Stimulated activated effector memory CD8-positive, alpha-beta T cell treated with anti-CD3 and anti-CD28 coated beads, Interleukin-12 subunit alpha, Interleukin-12 subunit beta, amount 100 ng/mL, for 72 hours (primary cell): ENCODE measurements at regions not wholly inside any gene's neighbourhood (a gene's known extent, or its start where the extent isn't known, plus 50 kb on each side); places are given as distances from the start of the nearest gene placed in this dataset.
"Not testable (repeated sequence)": the region's sequence is repeated elsewhere in the genome, so short reads cannot be mapped to it uniquely, and the experiment has no call there.

Experiments used
- ATAC-seq: fragments of 150-1000 bp; cut with Tn5 transposase; 2 replicates; pipeline ENCODE4 v1.10.0; 2021
- DNase-seq, 2 donors: peaks; one replicate each; pipeline ENCODE4 v3.0.0; 2021 to 2022; ENCODE audit warnings: low spot score in 2 of 2
- H3K27ac Mint-ChIP-seq: one replicate; pipeline ENCODE4 v1.8.0; 2022; ENCODE audit warnings: mild to moderate bottlenecking, mixed read lengths
- H3K36me3 Mint-ChIP-seq: one replicate; pipeline ENCODE4 v1.8.0; 2022; ENCODE audit warnings: mild to moderate bottlenecking, mixed read lengths
- H3K4me1 Mint-ChIP-seq: one replicate; pipeline ENCODE4 v1.8.0; 2022; ENCODE audit warnings: mixed read lengths
- H3K4me3 Mint-ChIP-seq: one replicate; pipeline ENCODE4 v1.8.0; 2022; ENCODE audit warnings: mild to moderate bottlenecking, mixed read lengths
- H3K9me3 Mint-ChIP-seq: one replicate; pipeline ENCODE4 v1.8.0; 2022; ENCODE audit warnings: mixed read lengths

DNA sequence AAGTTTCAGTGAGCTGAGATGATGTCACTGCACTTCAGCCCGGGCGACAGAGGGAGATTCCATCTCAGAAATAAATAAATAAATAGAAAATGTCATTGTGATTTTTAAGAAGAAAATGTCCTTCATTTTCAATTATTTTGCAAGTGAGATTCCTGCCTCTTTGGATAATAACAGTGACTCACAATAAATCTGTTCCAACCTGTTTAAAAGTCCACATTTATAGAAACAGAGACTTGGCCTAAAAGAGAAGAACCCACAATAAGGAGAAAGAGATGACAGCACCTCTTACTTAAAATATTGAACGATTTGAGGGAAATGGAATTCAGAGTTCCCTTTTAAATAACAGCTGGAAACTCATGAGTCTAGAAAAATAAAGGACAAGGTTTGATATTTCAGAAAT is 373.4 kb upstream of the NOX3 start:
- Mint-ChIP-seq H3K4me3 (no peak overlapping the region), H3K36me3 (no peaks in the 10 kb centered on the region), H3K4me1 (no peaks in the 10 kb centered on the region), H3K9me3 (no peaks in the 10 kb centered on the region), H3K27ac (no peak overlapping the region)
- ATAC-seq (no peak), DNase-seq (no peak)

GRCh38 chr6:155818698-155819097 is 363.1 kb upstream of the NOX3 start:
- ATAC-seq (no peak), DNase-seq (no peak)
- Mint-ChIP-seq H3K4me3 (no peak overlapping the region), H3K36me3 (no peaks in the 10 kb centered on the region), H3K27ac (no peak overlapping the region), H3K9me3 (peaks cover 4% of the 10 kb centered on the region), H3K4me1 (no peaks in the 10 kb centered on the region)

DNA sequence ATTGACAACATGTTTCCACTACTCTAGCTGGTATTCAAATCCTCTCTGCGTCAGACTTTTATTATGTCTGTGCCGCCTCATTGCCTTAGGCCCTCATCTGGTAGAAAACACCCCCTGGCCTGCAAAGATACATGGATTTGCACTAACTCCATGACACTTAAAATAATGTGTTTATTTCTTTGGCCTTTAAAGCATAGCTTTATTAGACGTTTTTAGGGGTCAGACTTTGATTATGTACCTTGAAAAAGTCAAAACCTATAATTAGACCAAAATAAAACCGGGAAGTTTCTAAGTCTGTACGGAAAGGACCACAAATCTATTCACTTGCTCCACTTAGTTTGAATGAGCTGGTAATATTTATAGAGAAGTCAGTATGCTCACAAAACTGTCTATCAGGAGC is 357.9 kb upstream of the NOX3 start:
- Mint-ChIP-seq H3K9me3 (no peaks in the 10 kb centered on the region), H3K4me1 (no peaks in the 10 kb centered on the region), H3K4me3 (no peak overlapping the region), H3K36me3 (no peaks in the 10 kb centered on the region), H3K27ac (no peak overlapping the region)
- ATAC-seq = no peak
- DNase-seq = no peak

- peaks cover 3% of the 10 kb centered on the region for H3K9me3 Mint-ChIP-seq
- ATAC-seq (no peak), DNase-seq (no peak)
- no peak overlapping the region for H3K27ac Mint-ChIP-seq
- no peaks in the 10 kb centered on the region for H3K36me3 Mint-ChIP-seq
- no peaks in the 10 kb centered on the region for H3K4me1 Mint-ChIP-seq
- H3K4me3 Mint-ChIP-seq = no peak overlapping the region
Observed at GRCh38 chr6:155807243-155807642, 351.6 kb upstream of the NOX3 start.

GRCh38 chr6:155801046-155801445 is 345.4 kb upstream of the NOX3 start:
- H3K4me1 Mint-ChIP-seq = no peaks in the 10 kb centered on the region
- H3K9me3 Mint-ChIP-seq = peaks cover 3% of the 10 kb centered on the region
- no peak for DNase-seq
- no peak overlapping the region for H3K4me3 Mint-ChIP-seq
- no peak overlapping the region for H3K27ac Mint-ChIP-seq
- ATAC-seq = no peak
- no peaks in the 10 kb centered on the region for H3K36me3 Mint-ChIP-seq

- not testable (repeated sequence) for H3K36me3 Mint-ChIP-seq, H3K4me1 Mint-ChIP-seq, H3K4me3 Mint-ChIP-seq, H3K9me3 Mint-ChIP-seq, DNase-seq, ATAC-seq, H3K27ac Mint-ChIP-seq
Observed at GRCh38 chr6:155798876-155799275, 343.2 kb upstream of the NOX3 start.

DNA sequence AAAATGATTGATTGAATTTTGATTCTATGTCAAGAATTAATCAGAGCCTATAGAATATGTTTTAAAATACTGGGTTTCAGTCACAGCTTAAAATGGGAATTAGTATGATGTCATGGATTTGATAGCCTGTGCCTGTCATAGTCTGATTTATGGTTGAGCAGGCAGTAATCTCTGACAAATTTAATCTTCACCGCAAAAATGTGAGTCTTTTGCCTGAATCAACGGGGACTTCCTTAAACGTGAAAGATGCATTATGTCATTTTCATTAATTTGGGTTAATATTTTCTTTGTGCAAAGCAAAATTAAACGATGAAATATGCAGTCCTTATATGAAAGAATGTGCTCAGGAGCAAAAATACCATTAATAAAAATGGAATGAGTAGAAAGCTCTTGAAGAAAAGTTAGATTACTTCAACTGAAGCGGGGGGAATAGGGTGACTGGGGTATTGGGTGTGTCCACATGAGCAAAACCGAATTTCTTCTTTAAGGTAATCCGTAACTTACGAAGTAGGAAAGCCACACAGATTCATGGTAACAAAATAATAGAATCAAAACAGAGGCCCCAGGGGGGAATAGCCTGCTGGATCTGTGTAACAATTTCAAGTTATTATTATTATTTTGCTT is 339.6 kb upstream of the NOX3 start:
- ATAC-seq = no peak
- peaks cover 5% of the 10 kb centered on the region for H3K9me3 Mint-ChIP-seq
- no peaks in the 10 kb centered on the region for H3K36me3 Mint-ChIP-seq
- no peak for DNase-seq
- no peak overlapping the region for H3K27ac Mint-ChIP-seq
- H3K4me3 Mint-ChIP-seq = no peak overlapping the region
- H3K4me1 Mint-ChIP-seq = no peaks in the 10 kb centered on the region

DNA sequence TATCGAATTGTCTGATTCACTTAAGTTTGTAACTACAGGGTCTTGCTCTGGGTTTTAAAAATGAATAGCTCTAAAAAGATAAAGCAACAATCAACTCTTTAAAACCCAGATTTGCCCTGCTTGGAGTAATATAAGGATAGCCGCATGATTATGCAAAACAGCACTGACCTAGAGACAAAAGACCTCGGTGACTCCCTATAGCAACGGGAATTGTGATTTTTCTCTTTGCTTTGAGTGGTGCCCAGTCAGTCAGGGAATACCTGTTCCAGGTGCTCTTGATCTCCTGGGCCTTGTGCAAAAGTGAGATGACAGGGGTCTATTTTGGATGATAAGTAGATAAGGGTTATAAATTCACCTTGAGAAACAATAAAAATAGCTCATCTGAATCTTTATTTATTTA is 336.3 kb upstream of the NOX3 start:
- no peak for ATAC-seq
- no peaks in the 10 kb centered on the region for H3K36me3 Mint-ChIP-seq
- H3K9me3 Mint-ChIP-seq = peaks cover 6% of the 10 kb centered on the region
- DNase-seq = no peak
- H3K4me3 Mint-ChIP-seq = no peak overlapping the region
- H3K27ac Mint-ChIP-seq = no peak overlapping the region
- H3K4me1 Mint-ChIP-seq = no peaks in the 10 kb centered on the region

DNA sequence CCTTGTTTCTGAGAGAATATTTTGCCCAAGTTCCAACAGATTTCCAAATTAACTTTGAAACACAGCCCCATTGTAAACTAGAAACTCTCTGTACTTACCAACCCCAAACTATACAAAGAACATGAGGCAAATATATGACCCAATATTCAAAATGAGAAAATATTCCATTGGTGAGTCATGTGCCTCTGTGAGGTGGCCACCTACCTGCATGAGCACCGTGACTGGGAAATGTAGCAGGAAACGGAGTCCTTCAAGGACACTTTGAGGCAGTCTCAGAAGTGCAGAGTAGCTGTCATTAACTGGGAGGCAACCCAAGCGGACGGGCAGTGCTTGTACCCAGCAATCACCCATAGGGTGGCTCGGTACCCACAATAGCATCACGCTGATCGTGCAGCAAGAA is 335.5 kb upstream of the NOX3 start:
- no peaks in the 10 kb centered on the region for H3K4me1 Mint-ChIP-seq
- H3K36me3 Mint-ChIP-seq = no peaks in the 10 kb centered on the region

DNA sequence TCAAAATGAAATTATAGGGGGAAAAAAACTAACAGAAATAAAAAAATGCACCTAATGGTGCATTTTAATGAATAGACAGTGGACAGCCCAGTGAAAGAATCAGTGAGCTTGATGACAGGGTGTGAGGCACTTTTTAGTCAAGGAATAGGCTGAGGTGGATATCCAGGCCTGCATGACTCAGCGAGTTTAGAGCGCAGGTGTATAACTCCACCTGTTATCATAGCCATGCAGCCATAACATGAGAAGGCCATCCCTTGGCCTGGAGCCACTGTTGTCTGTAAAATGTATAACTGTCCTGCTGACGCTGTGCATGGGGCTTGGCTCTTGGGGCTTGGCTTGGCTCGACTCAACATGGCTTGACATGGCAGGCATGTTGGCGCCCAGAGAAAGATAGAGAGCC is 331.5 kb upstream of the NOX3 start:
- no peak for ATAC-seq
- Mint-ChIP-seq H3K4me1 (no peaks in the 10 kb centered on the region), H3K9me3 (peaks cover 5% of the 10 kb centered on the region), H3K36me3 (no peaks in the 10 kb centered on the region), H3K27ac (no peak overlapping the region), H3K4me3 (no peak overlapping the region)
- no peak for DNase-seq

More for the DNA sequence above, 335.5 kb upstream of the NOX3 start:
- Mint-ChIP-seq H3K9me3 (peaks cover 7% of the 10 kb centered on the region), H3K27ac (no peak overlapping the region), H3K4me3 (no peak overlapping the region)
- no peak for ATAC-seq
- no peak for DNase-seq

GRCh38 chr6:155786528-155786927 is 330.9 kb upstream of the NOX3 start:
- H3K9me3 Mint-ChIP-seq = peaks cover 5% of the 10 kb centered on the region
- no peak overlapping the region for H3K4me3 Mint-ChIP-seq
- DNase-seq (no peak), ATAC-seq (no peak)
- H3K36me3 Mint-ChIP-seq = no peaks in the 10 kb centered on the region
- no peaks in the 10 kb centered on the region for H3K4me1 Mint-ChIP-seq
- H3K27ac Mint-ChIP-seq = no peak overlapping the region

GRCh38 chr6:155782739-155783459 is 327.3 kb upstream of the NOX3 start:
- no peak overlapping the region for H3K4me3 Mint-ChIP-seq
- H3K27ac Mint-ChIP-seq = no peak overlapping the region
- no peaks in the 10 kb centered on the region for H3K4me1 Mint-ChIP-seq
- DNase-seq (no peak), ATAC-seq (no peak)
- peaks cover 5% of the 10 kb centered on the region for H3K9me3 Mint-ChIP-seq
- H3K36me3 Mint-ChIP-seq = no peaks in the 10 kb centered on the region

DNA sequence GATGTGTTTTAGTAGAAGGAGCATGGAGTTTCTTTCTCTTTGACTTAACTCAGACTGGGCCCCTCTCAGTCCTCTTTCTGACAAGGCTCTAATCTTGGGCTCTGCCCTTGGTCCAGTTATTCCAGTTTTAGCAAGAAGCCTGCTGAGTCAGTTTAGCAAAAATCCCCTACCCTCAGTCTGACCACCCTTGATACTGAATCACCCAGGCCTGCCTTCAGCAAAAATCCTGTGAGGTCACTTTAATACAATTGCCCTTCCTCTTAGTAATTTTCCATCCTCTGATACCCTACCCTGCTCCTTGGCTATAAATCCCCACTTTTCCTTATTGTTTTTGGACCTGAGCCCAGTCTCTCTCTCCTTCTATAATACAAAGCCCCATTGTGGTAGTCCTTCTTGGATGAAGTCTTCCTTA is 326.7 kb upstream of the NOX3 start:
- Mint-ChIP-seq H3K36me3 (no peaks in the 10 kb centered on the region), H3K9me3 (peaks cover 4% of the 10 kb centered on the region), H3K27ac (no peak overlapping the region), H3K4me3 (no peak overlapping the region), H3K4me1 (no peaks in the 10 kb centered on the region)
- ATAC-seq (peak; percentile 60), DNase-seq (no peak)

- no peak overlapping the region for H3K27ac Mint-ChIP-seq
- ATAC-seq (no peak), DNase-seq (no peak)
- no peaks in the 10 kb centered on the region for H3K36me3 Mint-ChIP-seq
- no peaks in the 10 kb centered on the region for H3K4me1 Mint-ChIP-seq
- peaks cover 3% of the 10 kb centered on the region for H3K9me3 Mint-ChIP-seq
- H3K4me3 Mint-ChIP-seq = no peak overlapping the region
Observed at GRCh38 chr6:155779456-155779855, 323.8 kb upstream of the NOX3 start.

GRCh38 chr6:155778336-155778735 is 322.7 kb upstream of the NOX3 start:
- Mint-ChIP-seq H3K4me3 (no peak overlapping the region), H3K4me1 (no peaks in the 10 kb centered on the region), H3K27ac (no peak overlapping the region), H3K9me3 (peaks cover 5% of the 10 kb centered on the region), H3K36me3 (no peaks in the 10 kb centered on the region)
- DNase-seq (no peak), ATAC-seq (no peak)

GRCh38 chr6:155771822-155772221 is 316.2 kb upstream of the NOX3 start:
- Mint-ChIP-seq H3K9me3 (peaks cover 16% of the 10 kb centered on the region), H3K4me1 (no peaks in the 10 kb centered on the region), H3K27ac (no peak overlapping the region), H3K4me3 (no peak overlapping the region), H3K36me3 (no peaks in the 10 kb centered on the region)
- DNase-seq (no peak), ATAC-seq (no peak)
